ENCODE measurements at regions not wholly inside any gene's neighbourhood (a gene's known extent, or its start where the extent isn't known, plus 50 kb on each side); places are given as distances from the start of the nearest gene placed in this dataset.
"Not testable (repeated sequence)": the region's sequence is repeated elsewhere in the genome, so short reads cannot be mapped to it uniquely, and the experiment has no call there.

- DNase-seq, result no peak
Measured at GRCh38 chr21:29396951-29397455, 98.3 kb downstream of the BACH1 start.

- DNase-seq, result no peak
Measured at GRCh38 chr21:29403301-29403700, 104.6 kb downstream of the BACH1 start.

- DNase-seq, result no peak
Measured at GRCh38 chr21:29403922-29404538, 105.3 kb downstream of the BACH1 start.

- DNase-seq, result no peak
Measured at GRCh38 chr21:29405503-29406122, 106.9 kb downstream of the BACH1 start.

GRCh38 chr21:29406385-29406784 is 107.7 kb downstream of the BACH1 start:
- no peak for DNase-seq

GRCh38 chr21:29407571-29407970 is 108.8 kb downstream of the BACH1 start:
- no peak for DNase-seq

GRCh38 chr21:29413683-29414082 is 115.0 kb downstream of the BACH1 start:
- no peak for DNase-seq

GRCh38 chr21:29416268-29416667 is 117.5 kb downstream of the BACH1 start:
- no peak for DNase-seq

GRCh38 chr21:29418813-29419212 is 120.1 kb downstream of the BACH1 start:
- DNase-seq, result no peak

GRCh38 chr21:29419422-29419821 is 120.7 kb downstream of the BACH1 start:
- DNase-seq, result no peak

- DNase-seq, result no peak
Measured at GRCh38 chr21:29423099-29423870, 124.6 kb downstream of the BACH1 start.

- DNase-seq, result no peak
Measured at GRCh38 chr21:29424728-29425127, 126.0 kb downstream of the BACH1 start.

- no peak for DNase-seq
Measured at GRCh38 chr21:29429218-29429617, 130.5 kb downstream of the BACH1 start.

- DNase-seq, result no peak
Measured at GRCh38 chr21:29430030-29430429, 131.3 kb downstream of the BACH1 start.

GRCh38 chr21:29430576-29430975 is 131.9 kb downstream of the BACH1 start:
- no peak for DNase-seq

- DNase-seq, result no peak
Measured at GRCh38 chr21:29431178-29431577, 132.5 kb downstream of the BACH1 start.

- DNase-seq, result no peak
Measured at GRCh38 chr21:29431680-29432079, 133.0 kb downstream of the BACH1 start.

GRCh38 chr21:29433366-29434059 is 134.8 kb downstream of the BACH1 start:
- no peak for DNase-seq

GRCh38 chr21:29434081-29434480 is 135.4 kb downstream of the BACH1 start:
- DNase-seq, result peak; percentile 21

GRCh38 chr21:29434982-29435381 is 136.3 kb downstream of the BACH1 start:
- DNase-seq, result not testable (repeated sequence)

- peak; percentile 55 for DNase-seq
Measured at GRCh38 chr21:29436143-29436542, 137.4 kb downstream of the BACH1 start.

- DNase-seq, result no peak
Measured at GRCh38 chr21:29436650-29437049, 137.9 kb downstream of the BACH1 start.

GRCh38 chr21:29441651-29442050 is 142.9 kb downstream of the BACH1 start:
- DNase-seq, result no peak

All from CD4-positive, alpha-beta T cell treated with Interleukin-4 for 4 hours (primary cell).